SU-DHL-6 (cell line): ENCODE measurements at regions not wholly inside any gene's neighbourhood (a gene's known extent, or its start where the extent isn't known, plus 50 kb on each side); places are given as distances from the start of the nearest gene placed in this dataset.

Experiments used
- H2AFZ ChIP-seq: fragments of 200-600 bp; sonication (generic); 2 replicates; pipeline ENCODE4 v1.6.1; 2014; ENCODE audit warnings: low read depth, mild to moderate bottlenecking, moderate library complexity, mixed read lengths, antibody characterized with exemption, low read length; ENCODE audit not compliant: severe bottlenecking
- H3F3A ChIP-seq: fragments of 200-600 bp; shearing (Covaris generic); 2 replicates; pipeline ENCODE4 v1.6.0; 2016; ENCODE audit warnings: antibody characterized with exemption, mild to moderate bottlenecking; ENCODE audit not compliant: insufficient read depth
- H3K27ac ChIP-seq: fragments of 200-600 bp; sonication (generic); 2 replicates; pipeline ENCODE4 v1.5.1; 2016; ENCODE audit warnings: low read depth, mild to moderate bottlenecking, low read length, moderate library complexity, mixed read lengths
- H3K27me3 ChIP-seq: fragments of 200-600 bp; sonication (generic), shearing (Covaris generic); 2 replicates; pipeline ENCODE4 v1.6.0; 2014; ENCODE audit warnings: mild to moderate bottlenecking, low read length
- H3K36me3 ChIP-seq: fragments of 200-600 bp; sonication (generic); 2 replicates; pipeline ENCODE4 v1.6.1; 2014; ENCODE audit warnings: mild to moderate bottlenecking, low read length, mixed read lengths
- H3K4me2 ChIP-seq: fragments of 300-600, 200-600 bp; shearing (Covaris generic), sonication (generic); 2 replicates; pipeline ENCODE4 v1.6.0; 2014; ENCODE audit warnings: low read length, low read depth, mild to moderate bottlenecking; ENCODE audit not compliant: poor library complexity, severe bottlenecking
- H3K4me3 ChIP-seq: fragments of 200-600 bp; sonication (generic); 2 replicates; pipeline ENCODE4 v1.5.1; 2014; ENCODE audit warnings: antibody characterized with exemption, low read length, mild to moderate bottlenecking, mixed read lengths; ENCODE audit not compliant: insufficient read depth, poor library complexity, severe bottlenecking
- H3K79me2 ChIP-seq: fragments of 200-600 bp; sonication (generic); 2 replicates; pipeline ENCODE4 v1.6.1; 2014; ENCODE audit warnings: mild to moderate bottlenecking, low read length, moderate library complexity; ENCODE audit not compliant: insufficient read depth
- H3K9ac ChIP-seq: fragments of 200-600 bp; sonication (generic); 2 replicates; pipeline ENCODE4 v1.7.0; 2014; ENCODE audit warnings: mild to moderate bottlenecking, low read length
- H3K9me2 ChIP-seq: fragments of 200-600 bp; sonication (generic); replicated peaks from 2 replicates; pipeline ENCODE4 v1.6.1; 2014; ENCODE audit warnings: low read length; ENCODE audit not compliant: insufficient read depth
- H3K9me3 ChIP-seq: fragments of 200-600 bp; sonication (generic); 2 replicates; pipeline ENCODE4 v1.6.1; 2014; ENCODE audit warnings: low read length, mixed read lengths; ENCODE audit not compliant: insufficient read depth
- H4K20me1 ChIP-seq: fragments of 200-600 bp; sonication (generic); 2 replicates; pipeline ENCODE4 v1.6.1; 2014; ENCODE audit warnings: low read depth, mild to moderate bottlenecking, antibody characterized with exemption, low read length, moderate library complexity, mixed read lengths
- EZH2phosphoT487 ChIP-seq: fragments of 200-600 bp; sonication (generic), shearing (Covaris generic); conservative IDR thresholded peaks from 2 replicates; pipeline ENCODE4 v1.6.1; 2018; ENCODE audit warnings: mild to moderate bottlenecking, antibody characterized with exemption, low read length, moderate library complexity, mixed read lengths
- TF ChIP-seq, protein P1 (sequence below): fragments of 200-600 bp; sonication (generic); IDR thresholded peaks from one replicate; pipeline ENCODE4 v1.5.1; 2017; ENCODE audit warnings: antibody characterized with exemption, mild to moderate bottlenecking, low read length, moderate library complexity; ENCODE audit not compliant: insufficient read depth, poor library complexity, severe bottlenecking

- no peaks in the 10 kb centered on the region for H3K9me3 ChIP-seq
- TF ChIP-seq, protein P1, sequence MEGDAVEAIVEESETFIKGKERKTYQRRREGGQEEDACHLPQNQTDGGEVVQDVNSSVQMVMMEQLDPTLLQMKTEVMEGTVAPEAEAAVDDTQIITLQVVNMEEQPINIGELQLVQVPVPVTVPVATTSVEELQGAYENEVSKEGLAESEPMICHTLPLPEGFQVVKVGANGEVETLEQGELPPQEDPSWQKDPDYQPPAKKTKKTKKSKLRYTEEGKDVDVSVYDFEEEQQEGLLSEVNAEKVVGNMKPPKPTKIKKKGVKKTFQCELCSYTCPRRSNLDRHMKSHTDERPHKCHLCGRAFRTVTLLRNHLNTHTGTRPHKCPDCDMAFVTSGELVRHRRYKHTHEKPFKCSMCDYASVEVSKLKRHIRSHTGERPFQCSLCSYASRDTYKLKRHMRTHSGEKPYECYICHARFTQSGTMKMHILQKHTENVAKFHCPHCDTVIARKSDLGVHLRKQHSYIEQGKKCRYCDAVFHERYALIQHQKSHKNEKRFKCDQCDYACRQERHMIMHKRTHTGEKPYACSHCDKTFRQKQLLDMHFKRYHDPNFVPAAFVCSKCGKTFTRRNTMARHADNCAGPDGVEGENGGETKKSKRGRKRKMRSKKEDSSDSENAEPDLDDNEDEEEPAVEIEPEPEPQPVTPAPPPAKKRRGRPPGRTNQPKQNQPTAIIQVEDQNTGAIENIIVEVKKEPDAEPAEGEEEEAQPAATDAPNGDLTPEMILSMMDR = no peak
- no peak for TF ChIP-seq EZH2phosphoT487
- no peak overlapping the region for H3K27ac ChIP-seq
- H3K4me3 ChIP-seq = no peak overlapping the region
- no peaks in the 10 kb centered on the region for H3K9me2 ChIP-seq
- no peaks in the 10 kb centered on the region for H3F3A ChIP-seq
- H3K36me3 ChIP-seq = no peaks in the 10 kb centered on the region
- no peak overlapping the region for H3K4me2 ChIP-seq
- no peak overlapping the region for H2AFZ ChIP-seq
- no peaks in the 10 kb centered on the region for H4K20me1 ChIP-seq
- no peaks in the 10 kb centered on the region for H3K27me3 ChIP-seq
- no peak overlapping the region for H3K9ac ChIP-seq
- no peaks in the 10 kb centered on the region for H3K79me2 ChIP-seq
Observed at GRCh38 chr5:5888284-5888683, 465.8 kb downstream of the ICE1 start.

- no peaks in the 10 kb centered on the region for H3F3A ChIP-seq
- H3K4me3 ChIP-seq = no peak overlapping the region
- H2AFZ ChIP-seq = no peak overlapping the region
- no peaks in the 10 kb centered on the region for H3K9me3 ChIP-seq
- no peak overlapping the region for H3K4me2 ChIP-seq
- no peak for TF ChIP-seq EZH2phosphoT487
- TF ChIP-seq, protein P1 = no peak
- no peaks in the 10 kb centered on the region for H4K20me1 ChIP-seq
- no peaks in the 10 kb centered on the region for H3K27me3 ChIP-seq
- no peaks in the 10 kb centered on the region for H3K36me3 ChIP-seq
- H3K9ac ChIP-seq = no peak overlapping the region
- H3K27ac ChIP-seq = no peak overlapping the region
- H3K79me2 ChIP-seq = no peaks in the 10 kb centered on the region
- no peaks in the 10 kb centered on the region for H3K9me2 ChIP-seq
Observed at GRCh38 chr5:5887833-5888232, 465.4 kb downstream of the ICE1 start.

DNA sequence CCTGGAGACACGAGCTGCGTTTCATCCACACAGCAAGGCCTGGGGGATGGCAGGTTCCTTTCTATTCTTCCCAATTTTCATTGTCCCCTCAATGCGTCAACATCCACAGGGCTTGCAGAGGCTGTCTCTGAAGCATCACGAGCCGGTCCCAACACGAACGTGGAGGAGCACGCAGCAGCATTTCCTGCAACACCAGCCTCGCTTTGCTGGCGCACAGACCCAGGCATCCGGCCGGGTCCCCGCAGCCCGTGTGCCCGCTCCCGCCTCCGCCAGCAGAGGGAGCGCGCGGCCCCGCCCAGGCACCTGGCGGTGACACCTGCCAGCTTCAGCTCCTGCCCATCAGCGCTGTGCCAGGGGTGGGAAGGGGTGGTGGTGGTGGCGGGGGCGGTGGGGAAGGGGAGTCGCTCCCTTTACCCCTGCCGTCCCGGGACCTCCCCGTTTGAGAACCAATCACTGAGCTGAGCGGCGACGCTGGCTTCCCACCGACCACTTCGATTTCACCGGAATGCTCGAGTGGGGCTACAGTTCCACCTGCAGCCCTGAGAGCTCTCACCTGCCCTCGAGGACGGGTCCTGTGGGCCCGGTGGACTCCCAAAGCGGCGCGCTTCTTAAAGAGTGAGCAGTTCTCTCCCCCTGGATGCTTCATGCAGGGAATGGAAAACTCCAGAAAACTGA, 464.5 kb downstream of the ICE1 start:
- no peak overlapping the region for H2AFZ ChIP-seq
- H3K4me3 ChIP-seq = no peak overlapping the region
- no peak for TF ChIP-seq EZH2phosphoT487
- TF ChIP-seq, protein P1 = peak; percentile 73
- no peaks in the 10 kb centered on the region for H3K9me2 ChIP-seq
- H3K27me3 ChIP-seq = no peaks in the 10 kb centered on the region
- no peaks in the 10 kb centered on the region for H3K36me3 ChIP-seq
- peak overlapping the region; percentile 19 for H3K4me2 ChIP-seq
- no peaks in the 10 kb centered on the region for H4K20me1 ChIP-seq
- H3K79me2 ChIP-seq = no peaks in the 10 kb centered on the region
- no peaks in the 10 kb centered on the region for H3K9me3 ChIP-seq
- no peaks in the 10 kb centered on the region for H3F3A ChIP-seq
- no peak overlapping the region for H3K9ac ChIP-seq
- no peak overlapping the region for H3K27ac ChIP-seq
